Stimulated activated naive CD4-positive, alpha-beta T cell (primary cell): ENCODE measurements at regions not wholly inside any gene's neighbourhood (a gene's known extent, or its start where the extent isn't known, plus 50 kb on each side); places are given as distances from the start of the nearest gene placed in this dataset.

Experiments
- DNase-seq, 6 experiments: peaks; one replicate each; lab custom pipeline; 2025; lab: John Stamatoyannopoulos, UW

GRCh38 chr2:240297256-240298116 lies 138.0 kb upstream of the GPC1 start:
- DNase-seq: no peak

GRCh38 chr2:240298117-240298790 lies 137.2 kb upstream of the GPC1 start:
- DNase-seq: no peak

DNA sequence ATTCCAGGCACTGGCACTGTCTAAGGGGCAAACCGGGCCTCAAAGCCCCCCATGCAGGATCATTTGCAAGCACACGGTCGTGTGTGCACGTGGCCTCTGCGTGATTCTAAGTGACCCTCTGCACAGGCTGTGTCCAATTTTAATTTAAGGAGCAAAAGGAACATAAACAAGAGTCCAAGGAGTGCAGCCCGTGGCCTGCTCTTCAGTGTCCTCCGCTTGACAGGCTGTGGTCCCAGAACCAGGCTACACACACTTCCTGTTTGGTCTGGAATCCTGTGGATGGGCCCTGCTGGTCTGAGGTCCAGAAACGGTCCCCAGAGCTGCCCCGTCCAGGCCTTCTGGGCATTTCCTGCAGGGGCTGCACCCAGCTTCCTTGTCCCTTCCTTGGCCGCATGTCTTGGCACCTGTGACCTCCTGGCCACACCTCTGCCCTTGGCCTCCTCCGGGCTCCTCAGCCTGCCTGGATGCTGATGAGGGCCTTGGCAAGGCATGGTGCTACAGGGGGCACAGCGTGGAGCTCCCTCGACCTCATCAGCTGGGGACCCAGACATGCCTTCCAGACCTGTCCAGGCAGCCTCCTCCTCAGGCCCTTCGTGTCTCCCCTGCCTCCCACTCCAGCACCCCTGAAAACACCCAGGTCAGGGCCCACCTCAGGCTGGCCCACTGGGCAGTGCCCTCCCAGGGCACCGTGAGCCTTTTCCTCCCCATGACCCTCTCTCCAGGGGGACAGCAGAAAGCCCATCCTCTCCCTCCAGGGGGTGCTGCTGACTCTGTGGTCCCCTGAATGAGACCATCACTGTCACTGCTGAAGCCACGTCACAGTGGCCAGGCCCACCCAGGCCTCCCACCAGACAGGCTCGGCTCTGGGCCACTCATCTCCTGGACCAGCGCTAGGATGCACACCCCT lies 136.4 kb upstream of the GPC1 start:
- no peak for DNase-seq

DNA sequence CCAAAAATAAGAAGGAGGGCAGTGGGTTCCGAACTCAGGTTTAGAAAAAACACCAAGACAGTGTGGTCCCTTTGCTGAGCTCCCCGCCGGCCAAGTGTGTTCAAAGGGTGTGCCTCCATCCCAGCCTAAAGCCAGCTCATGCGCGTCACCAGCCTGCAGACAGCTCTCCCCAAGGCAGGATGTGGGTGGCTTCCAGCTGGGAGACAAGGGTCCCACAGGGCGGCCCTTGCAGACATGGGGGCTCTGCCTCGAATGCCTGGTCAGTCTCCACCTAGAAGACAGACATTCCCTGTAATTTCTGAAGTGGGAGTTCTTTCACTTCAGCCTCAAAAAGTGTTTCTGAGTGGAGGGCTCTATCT lies 135.8 kb upstream of the GPC1 start:
- no peak for DNase-seq

- DNase-seq: no peak
Measured at GRCh38 chr2:240300261-240300821, 135.1 kb upstream of the GPC1 start.

- no peak for DNase-seq
Measured at GRCh38 chr2:240300840-240301239, 134.6 kb upstream of the GPC1 start.

GRCh38 chr2:240301256-240301795 lies 134.1 kb upstream of the GPC1 start:
- no peak for DNase-seq

DNA sequence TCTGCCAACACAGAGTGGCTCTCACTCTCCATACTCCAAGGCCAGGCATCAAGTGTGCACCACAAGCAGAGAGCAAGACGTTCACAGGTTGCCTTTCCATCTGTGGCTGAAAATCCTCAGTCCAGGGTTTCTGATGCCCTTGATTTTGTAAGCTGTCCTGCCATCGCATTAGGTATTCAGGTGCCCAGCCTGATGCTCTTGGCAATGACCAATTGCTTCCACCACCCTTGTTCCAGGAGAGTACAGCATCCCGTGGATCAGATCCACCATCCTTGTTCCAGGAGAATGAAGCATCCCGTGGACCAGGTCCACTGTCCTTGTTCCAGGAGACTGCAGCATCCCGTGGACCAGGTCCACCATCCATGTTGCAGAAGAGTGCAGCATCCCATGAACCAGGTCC lies 133.4 kb upstream of the GPC1 start:
- DNase-seq: no peak

GRCh38 chr2:240302933-240303595 lies 132.4 kb upstream of the GPC1 start:
- no peak for DNase-seq

DNA sequence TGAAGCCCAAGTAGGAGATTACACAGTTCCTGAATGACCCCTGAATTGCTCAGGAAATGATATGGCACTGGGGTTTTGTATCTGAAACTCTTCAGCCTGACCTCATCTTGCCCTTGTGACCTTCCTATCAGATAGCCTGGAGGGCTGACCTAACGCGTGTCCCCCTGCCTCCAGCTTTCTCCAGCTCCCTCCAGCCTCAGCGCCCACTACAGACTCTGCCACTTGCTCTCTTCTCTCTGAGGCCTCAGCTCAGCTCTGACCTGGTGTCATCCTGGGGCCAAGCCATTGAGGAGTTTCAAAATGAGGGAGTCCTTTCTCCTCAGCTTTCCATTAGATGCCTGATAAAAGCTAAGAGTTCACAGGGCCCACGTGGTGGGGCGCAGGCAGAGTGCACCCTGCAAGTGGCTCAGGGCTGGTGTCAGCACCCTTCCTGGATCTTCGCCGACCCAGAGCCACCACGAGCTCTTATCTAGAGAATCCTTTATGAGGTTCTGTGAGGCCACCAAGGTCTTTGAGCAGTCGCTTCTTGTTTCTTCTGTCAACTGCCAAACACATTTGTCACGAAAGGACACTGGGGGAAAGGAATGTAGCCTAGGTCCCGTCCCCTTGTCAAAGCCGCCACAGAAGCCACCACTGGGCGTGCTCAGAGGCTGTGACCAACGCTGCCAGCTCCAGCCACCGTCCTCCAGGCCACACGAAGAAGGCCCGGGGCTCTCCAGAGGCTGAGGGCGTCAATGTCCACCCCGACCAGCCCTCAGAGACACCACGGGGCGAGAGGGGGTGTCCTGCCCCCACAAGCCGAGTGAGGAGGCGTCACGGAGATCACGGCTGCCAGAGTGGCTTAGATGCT lies 131.3 kb upstream of the GPC1 start:
- no peak for DNase-seq

DNA sequence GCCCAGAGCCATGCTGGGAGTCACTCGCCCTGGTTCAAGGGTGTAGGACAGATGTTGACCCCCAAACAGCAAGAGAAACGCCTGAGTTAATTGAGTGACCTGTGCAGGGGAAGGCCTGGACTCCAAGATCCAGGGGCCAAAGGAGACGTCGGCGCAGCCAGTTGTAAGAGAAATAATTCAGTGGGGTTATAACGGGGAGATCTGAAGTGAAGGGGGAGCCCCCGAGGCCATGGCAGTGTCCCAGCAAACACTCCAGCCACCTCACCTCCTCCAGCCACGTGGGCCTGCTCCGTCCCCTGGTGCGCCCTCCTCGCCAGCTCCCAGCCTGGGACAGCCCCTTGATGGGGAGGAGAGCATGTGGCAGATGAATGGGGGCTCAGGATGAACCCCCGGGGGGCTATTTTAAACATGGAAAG lies 130.7 kb upstream of the GPC1 start:
- DNase-seq: no peak

DNA sequence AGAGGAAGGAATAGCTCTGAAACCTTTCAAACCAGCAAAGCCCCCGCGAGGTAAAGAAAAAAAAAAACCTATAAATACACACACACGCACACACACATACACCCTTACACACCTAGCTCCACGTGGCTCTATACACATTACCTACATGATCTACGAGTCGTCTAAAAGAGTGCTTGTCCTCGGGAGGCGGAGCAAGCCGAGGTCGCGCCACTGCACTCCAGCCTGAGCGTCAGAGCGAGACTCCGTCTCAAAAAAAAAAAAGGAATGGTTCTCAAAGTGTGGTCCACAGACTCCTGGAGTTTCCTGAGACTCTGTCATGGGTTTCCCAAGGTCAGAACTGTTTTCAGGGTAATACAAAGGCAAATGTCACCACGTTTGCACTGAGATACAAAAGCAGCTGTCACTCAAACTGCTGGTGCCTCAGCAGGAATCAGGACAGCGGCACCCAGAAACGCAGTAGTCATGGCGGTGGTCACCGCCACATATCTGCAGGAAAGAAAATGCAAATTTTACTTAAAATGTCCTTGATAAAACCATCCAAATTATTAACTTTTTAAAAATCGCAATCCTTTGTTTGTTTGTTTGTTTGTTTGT lies 130.0 kb upstream of the GPC1 start:
- DNase-seq: no peak

DNA sequence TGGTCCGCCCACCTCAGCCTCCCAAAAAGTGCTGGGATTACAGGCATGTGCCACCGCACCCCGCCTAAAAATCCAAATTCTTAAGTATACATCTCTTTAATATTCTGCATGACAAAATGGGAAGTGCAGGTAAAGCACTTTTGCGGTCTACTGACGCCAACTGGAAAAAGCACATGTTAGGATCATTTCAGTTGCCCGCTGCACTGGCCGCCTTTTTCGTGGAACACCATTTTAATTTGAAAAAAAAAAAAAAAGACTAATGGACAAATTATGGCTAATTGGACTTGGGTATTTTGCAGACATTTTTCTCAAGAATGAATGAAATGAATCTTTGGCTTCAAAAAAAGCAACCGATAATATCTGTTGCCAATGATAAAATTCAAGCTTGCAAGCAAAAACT lies 129.3 kb upstream of the GPC1 start:
- DNase-seq: no peak

DNA sequence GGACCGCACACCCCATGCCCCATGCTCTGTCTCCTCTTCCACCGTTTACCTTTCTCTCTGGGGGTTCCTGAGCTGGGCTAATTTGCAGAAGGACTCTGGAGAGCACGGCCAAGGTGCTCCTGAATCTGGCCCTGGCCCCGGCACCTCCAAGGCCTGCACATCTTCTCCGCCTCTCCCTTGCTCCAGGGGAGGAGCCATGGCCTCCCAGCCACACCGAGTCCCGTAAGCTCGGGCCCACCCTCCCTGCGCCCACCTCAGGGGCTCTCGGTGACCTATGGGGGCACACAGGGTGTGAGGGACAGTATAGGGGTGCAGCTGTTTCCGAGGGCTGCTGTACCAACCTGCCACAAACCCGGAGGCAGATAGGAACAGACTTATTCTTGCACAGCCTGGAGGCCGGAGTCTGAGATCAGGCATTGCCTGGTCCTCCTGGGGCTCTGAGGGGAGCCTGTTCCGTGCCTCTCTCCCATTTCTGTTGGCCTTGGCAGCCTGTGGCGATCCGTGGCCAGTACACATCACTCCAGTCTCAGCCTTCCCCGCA lies 127.3 kb upstream of the GPC1 start:
- no peak for DNase-seq

- DNase-seq: no peak
Measured at GRCh38 chr2:240309214-240309613, 126.2 kb upstream of the GPC1 start.

DNA sequence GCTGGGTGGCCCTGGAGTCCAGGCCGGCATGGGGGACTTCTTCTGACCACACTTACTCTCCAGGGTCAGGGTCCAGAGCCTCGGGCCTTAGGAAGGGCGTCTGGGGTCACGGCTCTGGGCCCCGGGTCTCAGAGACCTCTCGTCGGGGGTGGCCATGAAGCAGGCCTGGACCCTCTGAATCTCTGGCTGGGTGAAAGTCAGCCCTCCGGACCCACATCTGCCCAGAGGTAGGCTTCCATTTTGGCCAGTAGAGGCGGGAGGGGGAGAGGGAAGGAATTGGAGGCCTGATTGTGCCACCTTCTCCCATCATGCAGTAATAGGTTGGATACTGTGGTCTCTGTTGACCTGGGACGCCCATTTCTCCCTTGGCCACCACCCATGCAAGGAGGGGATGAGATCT lies 125.3 kb upstream of the GPC1 start:
- DNase-seq: no peak

- DNase-seq: no peak
Measured at GRCh38 chr2:240310645-240311044, 124.8 kb upstream of the GPC1 start.

DNA sequence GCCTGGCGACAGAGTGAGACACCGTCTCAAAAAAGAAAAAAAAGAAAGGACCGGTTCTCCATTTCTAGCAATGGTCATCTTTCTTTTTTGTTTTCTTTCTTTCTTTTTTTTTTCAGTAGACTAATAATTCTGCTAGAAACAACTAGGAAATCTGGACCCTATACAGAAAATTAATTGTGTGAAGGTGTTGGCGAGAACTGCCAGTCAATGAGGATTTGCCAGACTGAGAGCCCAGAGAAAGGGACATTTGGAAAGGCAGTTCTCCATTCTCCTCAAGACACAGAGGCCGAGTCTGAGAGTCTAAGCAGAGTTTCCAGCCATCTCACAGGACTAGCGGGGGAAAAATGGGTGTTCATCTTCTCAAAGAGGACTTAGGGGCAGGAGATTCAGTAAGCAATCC lies 123.6 kb upstream of the GPC1 start:
- DNase-seq: no peak

GRCh38 chr2:240319221-240319854 lies 116.1 kb upstream of the GPC1 start:
- no peak for DNase-seq
